K562 (cell line): ENCODE measurements at regions not wholly inside any gene's neighbourhood (a gene's known extent, or its start where the extent isn't known, plus 50 kb on each side); places are given as distances from the start of the nearest gene placed in this dataset.

Source experiments
- CEBPG ChIP-seq, 3 experiments: fragments of 200-800 bp in 1 of 3; sonication (Bioruptor generic) in 1 of 3; sonication (generic) in 1 of 3; formaldehyde crosslinking in 1 of 3; IDR thresholded peaks in 2 of 3; conservative IDR thresholded peaks in 1 of 3; 2 replicates each; pipeline versions ENCODE4 v1.6.1 to v1.8.0; 2016 to 2022; ENCODE audit warnings: missing compliant biosample characterization in 2 of 3, missing genetic modification characterization in 2 of 3, mild to moderate bottlenecking in 1 of 3, missing genetic modification reagents in 1 of 3
- CHD7 ChIP-seq: fragments of 200-600 bp; sonication (generic); IDR thresholded peaks from one replicate; pipeline ENCODE4 v1.6.1; 2012; ENCODE audit warnings: mild to moderate bottlenecking, low read depth, low read length, inconsistent platforms
- CREB3 ChIP-seq: fragments of 450-650 bp; conservative IDR thresholded peaks from 2 replicates; pipeline ENCODE4 v1.6.1; 2016; ENCODE audit warnings: missing genetic modification characterization, low read depth, mild to moderate bottlenecking, missing compliant biosample characterization, moderate library complexity
- CTCF ChIP-seq, 3 experiments: IDR thresholded peaks in 2 of 3; conservative IDR thresholded peaks in 1 of 3; 2 replicates each; pipeline ENCODE4 v1.5.1; 2011 to 2012; ENCODE audit warnings: low read length in 3 of 3, mild to moderate bottlenecking in 3 of 3, control low read depth in 2 of 3, improper control_type of control experiment in 1 of 3, inconsistent platforms in 1 of 3, low read depth in 1 of 3, mixed read lengths in 1 of 3, moderate library complexity in 1 of 3; ENCODE audit not compliant: insufficient read depth in 2 of 3
- JUN ChIP-seq, 2 experiments: sonication (generic) in 1 of 2; formaldehyde crosslinking in 1 of 2; IDR thresholded peaks; 2 replicates each; pipeline versions ENCODE4 v1.6.1 to v1.8.0; 2012 to 2022; ENCODE audit warnings: borderline replicate concordance in 2 of 2, mild to moderate bottlenecking in 2 of 2, improper control_type of control experiment in 1 of 2, low read depth in 1 of 2, low read length in 1 of 2, missing genetic modification reagents in 1 of 2
- RAD21 ChIP-seq, 2 experiments: fragments of 250-450 bp in 1 of 2; fragments of 450-650 bp in 1 of 2; sonication (Bioruptor Pico) in 1 of 2; formaldehyde crosslinking in 1 of 2; IDR thresholded peaks in 1 of 2; conservative IDR thresholded peaks in 1 of 2; 2 replicates each; pipeline versions ENCODE4 v1.4.0 to v1.8.0; 2020 to 2022; ENCODE audit warnings: mild to moderate bottlenecking in 2 of 2, moderate library complexity in 1 of 2
- RBFOX2 ChIP-seq: fragments of 200-400 bp; formaldehyde crosslinking; IDR thresholded peaks from 2 replicates; pipeline ENCODE4 v1.6.1; 2017; ENCODE audit warnings: low read depth, mild to moderate bottlenecking, low read length, moderate library complexity
- TFAP4 ChIP-seq: sonication (generic); formaldehyde crosslinking; IDR thresholded peaks from 2 replicates; pipeline ENCODE4 v1.8.0; 2022; ENCODE audit warnings: missing genetic modification reagents, mild to moderate bottlenecking, moderate library complexity, borderline replicate concordance
- ZBTB49 ChIP-seq: sonication (generic); formaldehyde crosslinking; IDR thresholded peaks from 2 replicates; pipeline ENCODE4 v1.8.0; 2022; ENCODE audit warnings: missing genetic modification reagents, mild to moderate bottlenecking, borderline replicate concordance
- ZNF655 ChIP-seq: fragments of 250-450 bp; sonication (Bioruptor Pico); IDR thresholded peaks from 2 replicates; pipeline ENCODE4 v1.5.0; 2021

- TF ChIP-seq RBFOX2 (no peak), CHD7 (no peak), ZNF655 (CRISPR knock-in tag) (no peak), RAD21 (CRISPR knock-in tag; conservative IDR thresholded peaks at IDR 0.05 in 1 of 2, IDR thresholded peaks at IDR 0.05 in 1 of 2) (no peak), CREB3 (tag) (no peak), JUN (IDR thresholded peaks at IDR 0.05; ENCODE audit: borderline replicate concordance, low read depth, low read length) (no peak), JUN (CRISPR knock-in tag; IDR thresholded peaks at IDR 0.05; ENCODE audit: borderline replicate concordance) (no peak), ZBTB49 (CRISPR knock-in tag) (no peak), TFAP4 (CRISPR knock-in tag) (no peak), CTCF (IDR thresholded peaks at IDR 0.05 in 2 of 3, conservative IDR thresholded peaks at IDR 0.05 in 1 of 3; ENCODE audit: insufficient read depth in 2 of 3, low read depth in 1 of 3, low read length in 3 of 3) (no peak), CEBPG (CRISPR knock-in tag; IDR thresholded peaks at IDR 0.05) (no peak), CEBPG (tag; conservative IDR thresholded peaks at IDR 0.05 in 1 of 2, IDR thresholded peaks at IDR 0.05 in 1 of 2) (no peak)
Observed at GRCh38 chr14:49966971-49967630, 74.2 kb downstream of the ARF6 start.
